GM12891 (cell line): ENCODE measurements at regions not wholly inside any gene's neighbourhood (a gene's known extent, or its start where the extent isn't known, plus 50 kb on each side); places are given as distances from the start of the nearest gene placed in this dataset.

ENCODE experiments used
- PAX5 ChIP-seq: IDR thresholded peaks from 2 replicates; pipeline ENCODE4 v1.6.1; 2011; ENCODE audit warnings: low read length, moderate library complexity, mild to moderate bottlenecking; ENCODE audit not compliant: insufficient read depth, severe bottlenecking
- POLR2A ChIP-seq: IDR thresholded peaks from 2 replicates; pipeline ENCODE4 v1.6.1; 2011; ENCODE audit warnings: low read depth, low read length, control low read depth
- POLR2AphosphoS5 ChIP-seq: IDR thresholded peaks from 2 replicates; pipeline ENCODE4 v1.6.1; 2011; ENCODE audit warnings: low read depth, low read length, control low read depth
- TAF1 ChIP-seq: IDR thresholded peaks from 2 replicates; pipeline ENCODE4 v1.6.1; 2011; ENCODE audit warnings: low read depth, low read length, control low read depth

GRCh38 chr7:12864470-12865046 lies 177.1 kb downstream of the ARL4A start:
- TF ChIP-seq POLR2AphosphoS5 (no peak), POLR2A (no peak), TAF1 (no peak), PAX5 (no peak)
